NCI-H1092 (cell line): ENCODE measurements at regions not wholly inside any gene's neighbourhood (a gene's known extent, or its start where the extent isn't known, plus 50 kb on each side); places are given as distances from the start of the nearest gene placed in this dataset.
A peak's percentile ranks its signal among the peaks of the same experiment; 100 is the strongest.
"Not testable (repeated sequence)": the region's sequence is repeated elsewhere in the genome, so short reads cannot be mapped to it uniquely, and the experiment has no call there.

ENCODE experiments used
- DNase-seq: peaks from one replicate; lab custom pipeline; 2025; lab: John Stamatoyannopoulos, UW

DNA sequence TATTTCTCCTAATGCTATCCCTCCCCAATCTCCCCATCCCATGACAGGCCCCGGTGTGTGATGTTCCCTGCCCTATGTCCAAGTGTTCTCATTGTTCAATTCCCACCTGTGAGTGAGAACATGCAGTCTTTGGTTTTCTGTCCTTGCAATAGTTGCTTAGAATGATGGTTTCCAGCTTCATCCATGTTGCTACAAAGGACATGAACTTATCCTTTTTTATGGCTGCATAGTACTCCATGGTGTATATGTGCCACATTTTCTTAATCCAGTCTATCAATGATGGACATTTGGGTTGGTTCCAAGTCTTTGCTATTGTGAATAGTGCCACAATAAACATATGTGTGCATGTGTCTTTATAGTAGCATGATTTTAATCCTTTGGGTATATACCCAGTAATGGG is 51.3 kb upstream of the RIOK2 start:
- not testable (repeated sequence) for DNase-seq

DNA sequence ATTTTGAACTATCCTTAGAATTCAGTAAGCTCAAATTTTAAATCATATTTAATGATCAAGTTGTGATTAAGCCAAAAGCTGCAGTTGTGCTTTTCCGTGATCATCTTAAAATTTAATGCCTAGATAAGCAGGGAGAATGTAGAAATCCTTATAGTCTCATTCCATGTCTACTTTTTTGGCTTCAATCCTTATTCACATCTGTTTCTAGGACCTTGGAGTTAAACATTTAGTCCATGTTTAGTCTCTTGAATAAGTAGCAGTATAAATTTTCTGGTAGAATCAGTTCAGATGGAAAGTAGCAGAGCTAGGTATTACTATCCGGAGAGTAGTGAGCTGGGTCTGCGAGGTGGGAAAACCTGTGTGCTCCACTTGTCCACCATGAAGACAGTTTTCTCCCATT is 59.3 kb upstream of the RIOK2 start:
- no peak for DNase-seq

DNA sequence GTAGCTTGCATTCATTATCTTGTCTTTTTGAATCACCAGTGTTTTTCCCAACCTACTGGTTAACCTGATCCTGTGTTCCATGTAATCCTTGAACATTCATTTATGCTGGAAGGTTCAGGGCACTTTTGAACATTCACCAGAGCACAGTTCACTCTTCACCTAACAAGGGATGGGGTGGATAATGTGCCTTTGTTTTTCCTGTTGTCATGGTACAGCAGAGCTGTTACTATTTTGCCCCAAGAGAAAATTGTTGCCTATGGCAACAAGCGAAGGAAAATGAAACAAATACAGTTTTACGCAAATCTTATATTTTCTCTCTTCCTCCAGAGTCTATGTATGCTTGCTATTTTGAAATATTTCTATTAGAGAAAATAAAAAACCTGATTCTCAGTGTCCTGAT is 60.3 kb upstream of the RIOK2 start:
- DNase-seq, result no peak

DNA sequence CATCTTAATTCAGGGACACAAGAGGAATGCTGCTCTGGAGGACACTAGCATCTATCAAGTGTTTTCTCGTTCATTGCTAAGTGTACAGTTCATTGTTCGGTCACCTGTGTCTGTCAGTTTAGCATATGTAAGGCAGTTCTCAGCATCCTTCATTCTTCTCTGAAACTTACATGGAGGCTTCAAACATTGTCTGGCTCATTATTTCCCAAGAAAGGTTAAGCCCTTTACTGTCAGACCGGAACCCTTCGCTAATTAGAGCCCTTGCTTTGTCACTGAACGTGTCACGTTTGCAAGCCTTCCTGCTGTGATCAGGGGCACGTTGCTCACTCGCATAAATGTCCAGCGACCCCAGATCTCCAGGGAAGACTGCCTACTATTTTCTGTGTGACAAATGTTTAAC is 62.3 kb upstream of the RIOK2 start:
- DNase-seq, result no peak

DNA sequence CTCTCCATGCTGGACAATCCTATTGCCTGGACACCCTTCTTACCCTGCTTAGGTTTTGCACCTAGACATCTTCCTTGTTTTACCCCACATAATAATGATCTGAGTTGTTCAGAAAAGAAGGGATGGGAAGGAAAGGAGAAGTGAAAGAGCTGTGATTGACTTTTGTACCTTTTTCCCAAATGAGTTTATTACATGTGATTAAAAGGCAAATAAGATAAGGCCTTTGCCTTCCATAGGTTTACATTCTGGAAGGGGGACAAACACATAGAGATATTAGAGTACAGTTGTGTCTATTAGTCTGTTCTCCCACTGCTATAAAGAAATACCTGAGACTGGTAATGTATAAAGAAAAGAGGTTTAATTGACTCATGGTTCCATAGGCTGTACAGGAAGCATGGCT is 67.1 kb upstream of the RIOK2 start:
- DNase-seq, result no peak

DNA sequence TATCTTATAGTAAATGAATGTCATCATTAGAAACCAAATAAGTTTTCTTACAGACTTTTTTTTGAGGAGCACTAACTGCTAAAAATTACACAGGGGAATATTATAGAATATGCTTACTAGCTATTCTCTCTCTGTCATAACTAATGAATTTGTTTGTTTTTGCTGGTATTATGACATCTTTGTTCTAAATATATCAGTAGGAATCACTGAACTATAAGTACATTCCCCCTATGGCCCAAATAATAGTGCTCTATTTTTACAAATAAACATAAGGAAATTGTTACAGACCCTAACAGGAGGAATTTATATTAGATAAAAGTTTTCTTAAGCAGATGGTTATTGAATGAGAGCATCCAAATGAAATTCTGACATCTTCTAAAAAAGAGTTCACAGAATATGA is 83.0 kb upstream of the RIOK2 start:
- DNase-seq, result no peak

DNA sequence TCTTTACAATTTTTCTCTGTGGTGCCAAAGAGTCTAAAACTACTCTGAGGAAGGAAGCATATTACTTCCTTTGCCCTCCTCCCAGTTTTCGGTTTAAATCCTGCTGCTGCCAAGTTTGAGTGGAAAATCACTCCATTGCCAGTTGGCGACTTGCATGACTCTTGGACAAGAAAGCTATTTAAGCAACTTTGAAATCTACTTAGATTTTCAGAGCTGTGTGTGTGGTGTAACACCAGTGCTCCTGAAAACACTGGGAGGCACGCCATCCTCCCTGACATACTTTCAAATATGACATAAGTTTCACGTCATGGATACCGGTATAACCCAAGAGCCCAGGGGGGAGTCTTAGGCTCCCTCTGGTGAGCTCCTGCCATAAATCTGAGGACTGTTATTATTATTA is 83.5 kb upstream of the RIOK2 start:
- DNase-seq, result no peak

DNA sequence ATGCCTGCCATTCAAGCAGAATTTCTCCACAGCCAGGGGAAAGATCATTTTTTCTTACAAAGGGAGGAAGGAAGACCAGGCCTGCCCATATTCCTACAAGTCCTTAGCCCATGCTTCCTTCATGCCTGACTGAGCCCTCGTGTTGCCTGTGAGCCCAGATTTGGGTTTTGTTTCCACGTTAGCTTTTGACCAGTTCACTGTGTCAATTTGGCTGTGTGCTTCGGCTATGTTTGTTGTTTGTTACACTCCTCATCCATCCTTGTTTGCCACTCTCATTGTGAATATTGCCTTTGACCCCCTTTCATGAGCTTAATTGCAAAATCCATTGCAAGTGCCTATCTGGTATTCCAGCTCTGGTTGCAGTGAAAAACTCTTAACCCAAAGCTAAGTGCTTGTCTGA is 84.7 kb upstream of the RIOK2 start:
- DNase-seq, result no peak

DNA sequence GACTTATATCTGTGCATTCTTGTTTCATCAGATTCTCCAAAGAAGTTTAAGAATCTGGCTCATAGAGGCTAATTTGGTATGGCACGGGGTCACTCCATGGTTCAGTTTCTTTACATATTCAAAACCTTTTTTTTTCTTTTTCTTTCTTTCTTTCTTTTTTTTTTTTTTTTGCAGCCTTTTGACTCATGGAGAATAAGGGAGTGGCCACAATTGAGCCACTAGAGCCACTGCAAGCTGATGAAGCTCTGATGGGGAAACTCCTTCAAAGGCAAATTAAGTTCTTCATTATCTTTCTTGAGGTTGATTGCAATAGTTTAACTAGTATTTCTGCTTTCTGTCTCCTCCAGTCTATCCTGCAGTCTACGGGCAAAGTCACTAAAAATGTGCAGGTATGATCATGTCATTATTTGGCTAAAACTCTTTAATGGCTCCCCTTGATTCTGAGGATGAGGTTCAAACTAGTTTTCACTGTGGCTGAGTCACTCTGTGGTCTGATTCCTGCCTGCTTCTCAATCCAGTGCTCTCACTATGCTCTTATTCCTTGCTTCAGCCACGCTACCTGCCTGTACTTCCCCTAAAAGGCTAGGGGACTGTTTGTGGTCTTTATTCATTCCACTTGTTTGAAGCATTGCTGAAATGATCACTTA is 93.5 kb upstream of the RIOK2 start:
- DNase-seq, result no peak

DNA sequence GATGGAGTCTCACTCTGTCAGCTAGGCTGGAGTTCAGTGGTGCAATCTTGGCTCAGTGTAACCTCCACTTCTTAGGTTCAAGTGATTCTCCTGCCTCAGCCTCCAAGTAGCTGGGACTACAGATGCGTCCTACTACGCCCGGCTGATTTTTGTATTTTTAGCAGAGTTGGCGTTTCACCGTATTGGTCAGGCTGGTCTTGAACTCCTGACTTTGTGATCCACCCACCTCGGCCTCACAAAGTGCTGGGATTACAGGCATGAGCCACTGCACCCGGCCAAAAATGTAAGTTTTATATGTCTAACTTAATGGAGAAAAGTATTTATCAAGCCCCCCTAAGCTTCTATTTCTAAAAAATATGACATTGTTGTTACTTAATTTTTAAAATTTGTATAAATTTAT is 98.2 kb upstream of the RIOK2 start:
- no peak for DNase-seq

DNA sequence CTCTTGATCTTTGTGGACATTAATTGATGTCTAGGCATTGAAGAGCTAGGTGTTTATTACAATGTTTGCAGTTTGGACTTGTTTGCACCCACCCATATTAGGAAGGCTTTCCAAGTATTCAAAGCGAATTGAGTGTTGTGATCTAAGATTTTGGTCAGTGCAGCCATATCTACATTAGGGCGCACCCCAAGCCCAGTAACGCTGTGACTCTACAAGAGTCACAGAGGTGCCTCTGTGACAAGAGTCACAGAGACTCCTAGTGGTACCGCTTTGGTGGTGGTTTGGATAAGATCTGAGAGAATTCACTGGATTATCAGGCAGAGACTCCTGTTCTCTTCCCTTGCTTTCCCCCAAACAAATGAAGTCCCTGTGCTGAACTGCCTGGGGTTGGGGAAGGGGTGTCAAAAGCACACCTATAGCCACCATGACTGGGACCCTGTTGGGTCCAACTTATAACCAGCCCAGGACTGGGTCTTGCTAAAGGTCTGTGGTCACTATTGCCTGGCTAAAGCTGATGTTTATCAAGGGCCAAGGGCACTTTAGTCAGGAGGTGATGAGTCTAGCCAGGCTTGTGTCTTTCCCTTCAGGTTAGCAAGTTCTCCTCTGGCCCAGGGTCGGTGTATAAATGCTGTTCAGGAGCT is 114.1 kb upstream of the RIOK2 start:
- DNase-seq, result peak; percentile 35

DNA sequence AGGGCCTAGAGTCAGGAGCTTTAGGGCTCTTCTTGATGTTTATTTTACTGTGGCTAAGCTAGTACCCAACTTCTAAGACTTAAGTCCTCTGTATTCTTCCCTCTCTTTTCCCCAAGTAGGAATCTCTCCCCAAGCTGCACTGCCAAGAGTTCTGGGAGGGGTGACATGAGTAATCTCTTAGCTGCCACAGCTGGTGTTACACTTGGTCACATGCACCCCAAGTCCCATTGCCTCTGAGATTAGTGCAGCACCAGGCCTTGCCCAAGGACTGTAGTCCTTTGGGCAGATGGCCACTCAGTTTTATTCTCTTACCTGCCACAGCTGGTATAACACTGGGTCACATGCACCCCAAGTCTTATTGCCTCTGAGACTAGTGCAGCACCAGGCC is 114.7 kb upstream of the RIOK2 start:
- DNase-seq, result no peak

DNA sequence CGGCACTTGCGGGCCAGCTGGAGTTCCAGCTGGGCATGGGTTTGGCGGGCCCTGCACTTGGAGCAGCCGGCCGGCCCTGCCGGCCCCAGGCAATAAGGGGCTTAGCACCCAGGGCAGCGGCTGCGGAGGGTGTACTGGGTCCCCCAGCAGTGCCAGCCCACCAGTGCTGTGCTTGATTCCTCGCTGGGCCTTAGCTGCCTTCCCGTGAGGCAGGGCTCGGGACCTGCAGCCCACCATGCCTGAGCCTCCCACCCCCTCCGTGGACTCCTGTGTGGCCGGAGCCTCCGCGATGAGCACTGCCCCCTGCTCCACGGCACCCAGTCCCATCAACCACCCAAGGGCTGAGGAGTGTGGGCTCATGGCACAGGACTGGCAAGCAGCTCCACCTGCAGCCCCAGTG is 118.1 kb upstream of the RIOK2 start:
- not testable (repeated sequence) for DNase-seq

DNA sequence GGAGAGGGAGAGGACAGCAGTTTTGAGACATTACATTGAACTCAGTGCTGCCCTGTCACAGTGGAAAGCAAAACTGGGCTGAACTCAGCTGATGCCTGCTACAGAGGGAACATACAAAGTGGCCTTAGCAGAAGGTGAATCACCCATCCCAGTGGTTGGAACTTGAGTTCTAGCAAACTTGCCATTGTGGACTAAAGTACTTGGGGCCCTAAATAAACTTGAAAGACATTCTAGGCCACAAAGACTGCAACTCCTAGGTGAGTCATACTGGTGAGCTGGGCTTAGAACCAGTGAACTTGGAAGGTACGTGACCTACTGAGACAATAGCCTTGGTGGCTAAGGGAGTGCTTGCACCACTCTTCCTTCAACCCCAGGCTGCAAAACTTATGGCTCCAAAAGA is 155.7 kb upstream of the RIOK2 start:
- DNase-seq, result no peak

DNA sequence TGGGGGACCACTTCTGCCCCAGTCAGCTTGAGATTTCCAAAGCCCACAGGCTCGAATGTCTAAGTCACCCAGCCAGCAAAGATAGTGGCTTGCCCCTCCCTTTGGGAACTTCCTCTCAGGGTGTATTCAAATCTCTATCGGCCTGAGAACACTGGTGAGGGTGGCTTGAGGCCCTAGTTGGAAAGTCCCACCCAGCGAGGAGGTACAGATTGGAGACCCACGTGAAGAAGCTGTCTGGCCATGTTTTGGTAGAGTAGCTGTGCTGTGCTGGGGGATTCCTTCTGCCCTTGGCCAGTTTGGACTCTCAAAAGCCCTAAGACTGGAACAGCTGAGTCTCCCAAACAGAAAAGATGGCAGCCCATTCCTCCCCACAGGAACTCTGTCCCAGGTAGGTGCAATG is 172.7 kb upstream of the RIOK2 start:
- DNase-seq, result no peak

DNA sequence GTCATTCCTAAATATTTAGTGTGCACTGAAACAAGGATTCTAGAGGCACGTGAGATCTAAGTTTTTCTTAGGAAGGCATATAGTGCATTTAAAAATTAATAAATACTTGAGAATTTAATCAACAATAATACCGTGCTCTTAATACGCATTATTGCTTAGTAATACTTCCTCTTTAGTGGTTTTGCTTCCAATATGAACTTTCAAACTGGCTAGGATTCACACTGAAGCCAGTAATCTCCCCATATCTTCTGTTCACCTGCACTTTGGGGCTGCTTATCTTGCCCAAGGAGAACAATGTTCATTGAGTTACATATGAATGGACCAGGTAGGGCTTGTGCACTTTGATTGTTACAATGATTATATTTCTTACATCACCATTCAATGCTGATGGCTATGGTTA is 180.5 kb upstream of the RIOK2 start:
- no peak for DNase-seq

DNA sequence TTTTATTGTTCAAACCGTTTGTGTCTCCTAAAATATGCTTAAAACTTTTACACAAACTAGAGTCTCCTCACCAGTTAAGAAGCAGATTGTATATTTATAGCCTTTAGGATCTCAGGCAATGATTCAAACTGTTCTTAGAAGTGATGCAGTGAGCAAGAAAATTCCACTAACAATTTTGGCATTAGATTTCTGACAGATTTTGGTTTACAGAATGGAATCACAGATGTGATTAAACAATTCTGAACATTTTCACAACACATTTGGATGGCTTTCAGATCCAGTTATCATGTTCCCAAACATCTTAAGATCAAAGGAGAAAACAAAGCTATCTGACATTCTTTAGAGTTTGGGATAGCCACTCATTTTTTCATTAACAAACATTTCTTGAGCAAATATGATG is 181.7 kb upstream of the RIOK2 start:
- no peak for DNase-seq

DNA sequence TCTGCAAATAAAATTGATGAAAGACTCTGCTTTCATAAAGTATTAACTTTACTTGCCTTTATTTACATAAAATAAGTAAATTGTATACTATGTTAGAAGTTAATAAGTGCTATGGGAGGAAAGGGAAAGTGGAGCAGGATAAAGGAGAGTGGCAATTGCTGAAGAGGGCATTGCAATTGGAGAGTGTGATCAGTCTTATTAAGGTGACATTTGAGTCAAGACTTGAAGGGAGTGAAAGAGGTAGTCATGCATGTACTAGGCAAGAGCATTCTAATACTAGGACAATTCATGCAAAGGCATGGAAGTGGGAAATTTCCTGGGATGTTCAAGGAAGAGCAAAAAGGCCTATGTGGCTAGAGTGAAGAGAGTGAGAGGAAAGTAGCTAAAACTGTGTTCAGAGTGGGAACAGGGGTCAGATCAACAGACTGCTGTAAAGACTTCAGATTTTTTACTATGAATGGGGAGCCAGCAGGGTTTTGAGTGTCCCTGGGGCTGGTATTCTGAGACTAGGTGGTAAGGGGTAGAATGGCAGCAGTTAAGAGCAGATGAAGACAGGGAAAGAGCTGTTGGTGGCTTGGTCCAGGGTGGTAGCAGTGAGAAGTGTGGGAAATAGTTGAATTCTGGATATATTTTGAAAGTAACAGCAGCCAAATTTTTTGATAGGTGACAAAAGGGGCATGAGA is 182.3 kb upstream of the RIOK2 start:
- no peak for DNase-seq

DNA sequence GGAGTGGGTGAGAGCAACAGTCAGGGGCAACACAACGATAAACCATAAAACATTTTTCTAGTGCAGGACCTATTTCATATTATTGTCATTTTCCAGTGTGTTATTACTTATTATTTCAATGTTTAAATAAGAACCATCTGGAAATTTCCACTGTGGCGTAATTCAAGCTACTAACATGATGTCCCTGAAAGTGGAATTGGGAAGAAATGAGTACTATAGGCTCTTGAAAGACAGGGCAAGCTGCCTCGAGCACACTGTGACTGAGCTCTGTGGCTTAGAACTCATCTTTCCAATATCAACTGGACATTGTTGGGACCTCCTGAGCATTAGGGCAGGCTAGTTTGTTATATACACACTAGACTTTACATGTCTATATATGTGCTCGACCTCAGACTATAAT is 182.9 kb upstream of the RIOK2 start:
- no peak for DNase-seq

DNA sequence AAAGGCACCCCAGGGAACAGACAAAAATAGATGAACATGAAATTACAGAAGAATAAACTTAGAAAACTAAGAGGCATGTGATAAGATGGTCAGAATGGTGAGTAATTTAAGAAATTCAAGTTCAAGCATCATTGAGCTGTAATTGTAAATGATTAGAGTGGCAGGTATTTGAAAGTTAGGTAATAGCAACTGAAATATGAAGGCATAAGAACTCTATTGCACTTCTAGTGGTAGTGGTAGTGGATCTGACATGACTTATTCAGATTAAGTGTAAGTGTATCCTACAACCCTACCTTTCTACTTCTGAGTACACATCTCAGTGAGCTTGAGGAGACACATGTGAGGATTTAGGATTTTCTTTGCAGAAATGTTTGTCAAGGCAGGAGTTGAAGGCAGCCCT is 192.9 kb upstream of the RIOK2 start:
- no peak for DNase-seq

DNA sequence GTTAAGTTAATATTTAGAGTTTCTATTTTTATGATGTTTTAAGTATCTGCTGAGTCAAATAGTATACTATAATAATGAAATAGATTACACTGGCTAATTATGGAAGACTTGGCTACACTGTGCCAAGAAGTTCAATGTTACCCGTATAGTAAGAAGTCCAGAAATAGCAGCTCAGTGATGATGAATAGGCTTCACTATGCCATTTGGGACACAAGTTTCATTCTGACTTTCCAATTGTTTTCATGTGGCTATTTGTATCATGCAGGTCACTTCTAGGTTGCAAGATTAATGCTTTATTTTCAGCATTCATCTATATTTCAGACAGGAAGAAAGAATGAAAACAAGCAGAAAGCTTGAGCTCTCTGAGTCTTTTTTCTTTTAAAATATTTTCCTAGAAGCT is 194.5 kb upstream of the RIOK2 start:
- no peak for DNase-seq

DNA sequence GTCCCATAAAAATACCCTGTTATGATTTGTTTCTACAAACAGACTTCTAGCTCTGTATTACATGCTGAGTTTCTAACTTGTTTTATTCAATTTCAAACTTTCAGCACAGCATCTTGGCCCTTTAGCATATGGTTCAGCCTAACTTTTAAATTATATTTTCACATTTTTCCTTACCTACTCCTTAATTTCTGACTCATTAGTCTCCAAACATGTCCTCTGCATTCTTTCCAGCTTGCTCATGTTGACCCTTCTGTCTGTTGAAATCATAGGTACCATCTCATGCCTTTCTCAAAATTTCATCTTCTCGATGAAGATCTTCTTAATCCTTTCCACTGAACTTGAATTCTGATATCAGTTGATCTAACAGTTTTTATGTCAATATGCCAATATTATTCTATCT is 200.9 kb upstream of the RIOK2 start:
- DNase-seq, result no peak

DNA sequence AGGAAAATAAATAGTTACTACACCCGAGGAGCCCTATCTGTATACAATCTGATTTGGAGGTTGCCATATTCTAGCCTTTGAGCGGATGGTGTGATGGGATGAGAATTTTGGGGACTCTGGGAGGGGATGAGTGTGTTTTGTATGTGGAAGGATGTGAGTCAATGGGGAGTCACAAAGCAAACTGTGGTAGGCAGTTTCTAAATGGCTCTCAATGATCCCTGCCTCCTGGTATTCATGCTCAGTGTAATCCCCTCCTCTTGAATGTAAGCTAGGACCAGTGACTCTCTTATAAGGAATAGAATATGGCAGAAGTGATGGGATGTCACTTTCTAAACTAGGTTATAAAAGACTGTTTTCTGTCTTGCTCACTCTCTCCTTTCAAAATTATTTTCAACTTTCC is 205.7 kb upstream of the RIOK2 start:
- no peak for DNase-seq

DNA sequence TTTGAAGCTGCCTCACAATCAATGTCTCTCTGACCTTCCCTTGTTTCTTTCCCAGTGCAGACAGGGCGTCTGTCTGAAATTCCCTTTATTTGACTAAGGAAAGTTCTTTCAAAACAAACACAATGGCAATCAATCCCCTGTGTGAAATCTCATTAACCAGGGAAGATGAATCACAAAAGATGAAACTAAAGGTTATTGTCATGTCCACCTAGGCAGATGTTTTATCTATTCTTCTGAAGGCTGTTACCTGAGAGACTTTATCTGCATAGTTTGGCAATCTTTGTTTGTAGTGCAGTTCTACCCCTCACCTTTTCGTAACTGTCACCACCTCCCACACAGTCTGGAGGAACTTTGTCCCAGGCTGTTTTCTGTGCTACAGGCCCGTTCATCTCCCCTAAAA is 217.5 kb upstream of the RIOK2 start:
- no peak for DNase-seq
